GM19239 (cell line): ENCODE measurements at regions not wholly inside any gene's neighbourhood (a gene's known extent, or its start where the extent isn't known, plus 50 kb on each side); places are given as distances from the start of the nearest gene placed in this dataset.

Source experiments
- DNase-seq: peaks from one replicate; pipeline ENCODE4 v3.0.0; 2011; ENCODE audit warnings: low spot score; ENCODE audit not compliant: insufficient read length
- FAIRE-seq: peaks from 2 replicates; lab custom pipeline; 2011; peaks lifted over from hg19 to GRCh38; lab: Jason Lieb, UNC

DNA sequence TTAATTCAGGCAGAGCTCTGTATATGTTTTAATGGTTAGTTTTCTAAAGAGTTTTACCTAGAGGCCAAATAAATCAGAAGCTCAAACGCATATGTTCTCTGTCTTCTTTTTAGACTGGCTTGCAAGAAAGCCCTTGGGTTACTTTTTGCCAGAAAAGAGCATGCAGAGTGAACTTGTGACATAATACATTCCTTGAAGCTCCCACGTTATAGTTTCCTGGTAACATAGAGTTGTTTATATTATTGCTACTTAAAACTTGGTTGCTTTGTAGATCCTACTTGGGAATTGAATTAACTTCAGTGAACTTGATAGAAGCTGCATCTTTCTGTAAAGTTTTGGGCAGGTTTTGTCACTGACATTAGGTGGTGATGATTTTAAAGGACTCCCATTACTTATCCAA lies 102.9 kb downstream of the C9orf152 start:
- FAIRE-seq, result no peak
- DNase-seq, result no peak

- DNase-seq (no peak), FAIRE-seq (no peak)
Observed at GRCh38 chr9:110106661-110107060, 101.3 kb downstream of the C9orf152 start.

DNA sequence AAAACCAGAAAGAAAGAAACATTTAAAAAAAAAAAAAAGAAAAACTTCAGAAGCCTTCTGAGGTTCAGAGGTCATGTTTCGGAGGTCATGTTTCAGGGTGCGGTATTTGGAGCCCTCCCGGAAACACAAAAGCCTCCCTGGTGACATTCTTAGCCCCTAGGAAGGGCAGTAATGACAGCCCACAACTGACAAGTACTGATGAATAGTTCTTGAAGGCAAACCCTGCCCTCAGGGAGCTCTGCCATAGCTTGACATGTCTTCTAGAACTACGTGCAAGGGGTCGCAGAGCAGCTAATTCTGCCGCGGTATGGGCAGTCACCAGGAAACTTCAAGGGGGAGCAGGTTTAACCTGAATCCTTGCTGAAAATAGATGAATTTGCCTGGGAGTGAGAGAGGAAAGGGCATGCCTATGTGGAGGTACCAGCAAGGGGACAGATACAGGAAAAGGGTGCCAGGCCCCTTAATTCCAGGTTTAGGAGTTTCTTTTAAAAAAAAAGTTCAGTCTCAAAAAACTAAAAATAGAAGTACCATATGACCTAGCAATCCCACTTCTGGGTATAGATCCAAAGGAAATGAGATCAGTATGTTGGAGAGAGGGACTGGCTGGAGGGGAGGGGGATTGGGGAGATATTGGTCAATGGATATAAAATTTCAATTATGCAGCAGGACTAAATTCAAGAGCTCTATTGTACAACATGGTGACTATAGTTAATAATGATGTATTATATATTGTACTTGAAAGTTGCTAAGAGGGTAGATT lies 98.4 kb downstream of the C9orf152 start:
- FAIRE-seq (no peak), DNase-seq (no peak)

- peak; percentile 25 for DNase-seq
- no peak for FAIRE-seq
Observed at GRCh38 chr9:110110154-110110553, 97.8 kb downstream of the C9orf152 start.

- DNase-seq (no peak), FAIRE-seq (no peak)
Observed at GRCh38 chr9:110111868-110112267, 96.1 kb downstream of the C9orf152 start.

GRCh38 chr9:110112792-110113191 lies 95.2 kb downstream of the C9orf152 start:
- no peak for DNase-seq
- peak; percentile 8 for FAIRE-seq

DNA sequence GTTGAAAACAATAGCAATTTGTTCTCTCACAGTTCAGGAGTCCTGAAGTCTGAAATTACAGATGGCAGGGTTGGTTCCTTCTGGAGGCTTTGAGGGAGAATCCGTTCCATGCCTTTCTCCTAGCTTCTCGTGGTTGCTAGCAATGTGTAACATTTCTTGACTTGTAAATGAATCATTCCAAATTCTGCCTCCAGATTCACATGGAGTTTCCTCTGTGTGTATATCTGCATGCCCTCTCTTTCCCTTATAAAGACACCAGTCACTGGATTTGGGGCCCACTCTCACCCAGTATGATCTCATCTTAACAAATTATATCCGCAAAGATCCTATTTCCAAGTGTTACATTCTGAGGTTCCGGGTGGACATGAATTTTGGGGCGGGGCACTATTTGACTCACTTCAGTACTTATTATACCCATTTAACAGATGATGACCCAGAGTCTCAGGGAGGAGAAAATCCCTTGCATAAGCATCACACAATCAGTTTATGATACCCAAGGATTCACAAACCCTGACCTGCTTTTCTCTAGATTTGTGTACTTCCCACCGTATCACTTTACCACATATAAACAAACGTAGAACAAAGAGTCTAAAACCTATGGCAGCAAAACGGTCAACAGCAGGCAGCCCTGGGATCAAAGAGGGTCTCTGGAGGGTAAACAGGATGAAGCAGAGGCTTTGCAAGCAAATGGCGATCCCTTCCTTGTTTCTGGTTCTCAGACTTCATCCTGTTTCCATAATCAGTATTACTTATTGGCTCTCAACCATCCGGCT lies 93.7 kb downstream of the C9orf152 start:
- no peak for FAIRE-seq

GRCh38 chr9:110114859-110115201 lies 93.1 kb downstream of the C9orf152 start:
- no peak for FAIRE-seq

More for the DNA sequence above, 93.7 kb downstream of the C9orf152 start:
- no peak for DNase-seq

GRCh38 chr9:110115341-110115820 lies 92.6 kb downstream of the C9orf152 start:
- no peak for FAIRE-seq
- no peak for DNase-seq

More at GRCh38 chr9:110114859-110115201, 93.1 kb downstream of the C9orf152 start:
- DNase-seq, result no peak

DNA sequence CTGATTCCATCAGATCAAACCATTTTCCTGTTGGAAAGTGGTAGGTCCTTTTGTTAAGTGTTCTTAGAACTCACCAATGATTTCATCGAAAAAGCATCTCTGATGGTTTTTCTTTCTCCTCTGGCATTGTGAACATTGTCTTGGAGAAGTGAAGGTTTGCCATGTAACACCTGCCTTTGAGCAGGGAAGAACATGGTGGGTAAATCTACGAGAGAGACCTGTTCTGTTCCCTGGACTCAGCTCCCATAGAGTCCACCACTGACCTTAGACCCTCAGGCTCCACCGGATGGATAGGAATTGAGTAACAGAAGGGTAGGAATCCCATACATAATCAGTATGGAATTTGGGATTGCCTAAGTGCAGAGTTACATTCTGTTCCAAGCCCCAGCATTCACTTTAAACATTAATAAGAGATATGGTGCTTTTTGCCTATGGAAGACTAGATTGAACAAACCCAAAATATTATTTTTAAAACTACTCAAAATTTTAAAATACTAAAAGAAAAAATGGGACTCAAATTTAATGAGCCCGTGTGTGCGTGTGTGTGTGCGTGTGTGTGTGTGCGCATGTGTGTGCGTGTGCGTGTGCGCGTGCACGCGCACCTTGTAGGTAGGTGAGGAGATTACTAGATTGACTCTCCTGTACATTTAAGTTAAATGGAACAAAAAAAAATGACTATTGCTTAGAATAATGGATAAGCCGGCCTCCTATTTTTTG lies 92.0 kb downstream of the C9orf152 start:
- FAIRE-seq, result peak; percentile 52
- DNase-seq, result no peak

- DNase-seq (no peak), FAIRE-seq (no peak)
Observed at GRCh38 chr9:110116543-110116885, 91.4 kb downstream of the C9orf152 start.

- FAIRE-seq (no peak), DNase-seq (no peak)
Observed at GRCh38 chr9:110121170-110121569, 86.8 kb downstream of the C9orf152 start.

GRCh38 chr9:110123341-110124095 lies 84.4 kb downstream of the C9orf152 start:
- FAIRE-seq, result no peak
- no peak for DNase-seq

DNA sequence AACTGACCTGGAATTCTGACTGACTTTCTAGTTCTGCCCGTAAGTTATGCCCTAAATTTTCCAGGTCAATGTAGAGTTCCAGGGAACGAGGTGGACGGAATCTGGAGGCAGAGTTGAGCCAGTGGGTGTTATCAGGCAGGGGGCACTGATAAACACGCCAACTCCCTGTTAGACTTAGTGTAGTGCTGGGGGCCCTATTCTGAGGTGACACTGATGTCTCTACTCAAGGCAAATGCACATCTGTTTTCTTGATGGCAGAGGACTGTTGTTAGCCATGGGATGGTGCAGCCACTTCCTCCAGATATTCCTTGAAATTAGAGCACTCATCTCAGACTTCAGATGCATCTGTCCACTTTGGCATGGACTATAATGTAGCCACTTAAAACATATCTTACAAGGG lies 83.5 kb downstream of the C9orf152 start:
- FAIRE-seq, result no peak
- no peak for DNase-seq

DNA sequence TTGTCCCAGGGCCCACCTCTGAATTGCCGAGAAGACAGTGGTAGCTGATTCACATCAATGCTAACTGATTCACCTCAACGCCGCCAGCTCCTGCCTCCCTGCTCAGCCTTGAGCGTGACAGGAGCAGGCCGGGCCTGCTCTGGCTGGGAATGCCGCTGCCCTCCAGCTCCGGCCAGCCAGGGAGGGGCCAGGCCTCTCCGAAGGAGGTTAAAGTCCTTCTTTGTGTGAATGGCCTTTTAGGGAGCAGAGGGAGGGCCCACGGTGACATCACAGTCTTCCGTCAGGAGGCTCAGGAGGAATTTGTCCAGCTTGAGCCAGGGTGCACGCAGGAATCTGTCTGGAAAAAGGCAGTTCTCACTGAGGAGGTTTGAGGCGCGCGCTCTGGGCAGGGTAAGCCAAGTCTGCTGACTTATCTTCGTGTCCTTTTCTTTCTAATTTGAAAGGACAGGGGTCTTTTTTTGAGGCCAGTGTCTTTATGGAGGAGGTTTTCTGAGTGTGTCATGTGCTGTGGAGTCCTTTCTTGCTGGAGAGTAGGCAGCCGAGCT lies 82.7 kb downstream of the C9orf152 start:
- DNase-seq, result no peak

GRCh38 chr9:110125763-110126351 lies 82.1 kb downstream of the C9orf152 start:
- FAIRE-seq (peak; percentile 8), DNase-seq (no peak)

More for the DNA sequence above, 82.7 kb downstream of the C9orf152 start:
- no peak for FAIRE-seq

DNA sequence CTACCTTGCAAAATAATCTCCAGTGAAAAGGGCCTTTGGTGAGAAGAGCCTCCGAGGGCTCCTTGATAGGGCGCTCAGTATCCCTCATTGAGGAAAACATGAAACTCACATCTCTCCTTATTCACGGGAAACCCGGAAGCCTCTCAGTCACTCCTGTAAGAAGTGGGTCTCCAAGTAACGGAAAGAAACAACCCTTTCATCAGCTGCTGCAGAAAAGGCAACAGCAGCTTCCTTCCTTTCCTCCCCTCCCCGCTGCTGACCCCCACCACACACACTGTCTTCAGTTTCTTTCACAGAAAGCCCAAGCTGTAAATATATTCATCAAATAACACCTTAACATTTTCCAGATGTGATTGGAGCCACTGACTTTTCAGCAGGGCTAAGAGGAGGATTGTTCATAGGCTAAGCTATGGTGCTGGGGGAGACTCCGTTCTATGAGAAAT lies 81.4 kb downstream of the C9orf152 start:
- no peak for FAIRE-seq
- DNase-seq, result no peak

DNA sequence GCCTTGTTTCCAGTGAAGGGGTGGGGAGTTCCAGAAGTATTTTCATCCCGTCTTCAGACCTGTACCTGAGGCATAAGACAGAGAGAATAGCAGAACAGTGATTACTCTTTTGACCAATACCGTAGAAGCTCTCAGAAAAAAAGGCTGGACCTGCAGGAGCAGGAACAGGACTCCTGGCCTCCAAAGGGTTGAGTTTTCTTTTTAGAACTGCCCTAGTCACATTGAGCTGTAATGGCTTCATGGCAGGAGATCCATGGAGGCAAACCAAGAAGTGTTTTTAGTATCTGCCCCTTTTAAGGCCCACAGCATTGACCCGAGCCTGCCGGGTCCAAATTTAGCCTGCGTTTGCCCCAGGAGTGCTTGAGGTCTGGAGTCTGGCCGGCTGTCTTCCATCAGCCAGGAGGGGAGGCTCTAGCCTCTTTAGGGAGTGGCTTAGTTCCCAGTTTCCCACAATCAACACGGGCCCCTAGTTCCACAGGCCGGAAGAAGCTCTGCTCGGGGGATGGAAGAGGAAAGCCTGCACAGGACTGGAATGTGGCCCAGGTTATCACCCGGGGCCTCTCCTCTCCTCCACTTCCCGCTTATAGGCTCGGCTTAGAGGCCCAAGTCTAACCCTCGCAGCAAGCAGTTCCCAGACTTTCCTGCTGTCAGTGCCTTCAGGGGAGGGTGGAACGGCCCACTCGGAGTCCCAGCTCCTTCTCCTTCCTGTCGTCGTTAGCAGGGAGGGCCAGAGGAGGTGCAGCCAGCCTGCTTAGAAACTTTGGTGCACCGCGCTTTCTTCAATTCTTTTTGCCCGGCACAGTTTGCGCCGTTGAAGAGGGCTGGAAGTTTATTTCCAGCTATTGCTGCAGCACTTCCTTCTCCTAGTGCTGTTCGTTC lies 80.7 kb downstream of the C9orf152 start:
- DNase-seq, result no peak

More for the DNA sequence above, 80.7 kb downstream of the C9orf152 start:
- FAIRE-seq, result no peak
